OCI-LY7 (cell line): ENCODE measurements at regions not wholly inside any gene's neighbourhood (a gene's known extent, or its start where the extent isn't known, plus 50 kb on each side); places are given as distances from the start of the nearest gene placed in this dataset.
"Not testable (repeated sequence)": the region's sequence is repeated elsewhere in the genome, so short reads cannot be mapped to it uniquely, and the experiment has no call there.

Experiments
- BruUV-seq: library from RNA; stranded (reverse); fragments of 400-500 nt; replicated peaks from 2 replicates; lab custom pipeline; 2021; lab: Mats Ljungman, UMichigan
- CTCF ChIA-PET: fragments of 300-600 bp; sonication (Branson Sonifier 250); formaldehyde crosslinking; loops from one replicate; lab custom pipeline; 2022; ENCODE audit warnings: antibody characterized with exemption; ENCODE audit not compliant: unreplicated experiment; lab: Charles Lee
- POLR2A ChIA-PET: fragments of 300-600 bp; sonication (Branson Sonifier 250); formaldehyde crosslinking; loops from one replicate; lab custom pipeline; 2022; ENCODE audit warnings: antibody characterized with exemption; lab: Charles Lee
- DNase-seq: peaks from one replicate; pipeline ENCODE4 v3.0.0-alpha.2; 2015; ENCODE audit warnings: low spot score
- H2AFZ ChIP-seq: fragments of 200-600 bp; sonication (generic), shearing (Covaris generic); 2 replicates; pipeline ENCODE4 v1.6.1; 2014; ENCODE audit warnings: mild to moderate bottlenecking, antibody characterized with exemption, low read length, moderate library complexity
- H3K27ac ChIP-seq: fragments of 200-600 bp; sonication (generic); 2 replicates; pipeline ENCODE4 v1.5.1; 2014; ENCODE audit warnings: mixed run types, low read depth, mild to moderate bottlenecking, moderate library complexity, low read length, inconsistent platforms; ENCODE audit not compliant: poor library complexity, severe bottlenecking
- H3K36me3 ChIP-seq: fragments of 200-600 bp; sonication (generic); 2 replicates; pipeline ENCODE4 v1.6.1; 2014; ENCODE audit warnings: mild to moderate bottlenecking, antibody characterized with exemption, low read length, moderate library complexity, mixed read lengths; ENCODE audit not compliant: insufficient read depth
- H3K4me1 ChIP-seq: fragments of 200-600 bp; sonication (generic); 2 replicates; pipeline ENCODE4 v1.5.1; 2014; ENCODE audit warnings: mild to moderate bottlenecking, low read length; ENCODE audit not compliant: insufficient read depth, poor library complexity, severe bottlenecking
- H3K4me2 ChIP-seq: fragments of 200-600 bp; sonication (generic); 2 replicates; pipeline ENCODE4 v1.6.1; 2014; ENCODE audit warnings: mild to moderate bottlenecking, low read length
- H3K4me3 ChIP-seq: fragments of 200-600 bp; sonication (generic); 2 replicates; pipeline ENCODE4 v1.5.1; 2014; ENCODE audit warnings: mild to moderate bottlenecking, low read depth, low read length; ENCODE audit not compliant: poor library complexity, severe bottlenecking
- H3K79me2 ChIP-seq: fragments of 200-600 bp; sonication (generic); 2 replicates; pipeline ENCODE4 v1.6.1; 2016; ENCODE audit warnings: low read depth, mild to moderate bottlenecking, low read length, moderate library complexity, mixed read lengths; ENCODE audit not compliant: insufficient read depth
- H3K9me2 ChIP-seq: fragments of 200-600 bp; sonication (generic); 2 replicates; pipeline ENCODE4 v1.6.1; 2016; ENCODE audit warnings: mild to moderate bottlenecking, low read length, mixed read lengths; ENCODE audit not compliant: insufficient read depth
- H3K9me3 ChIP-seq: fragments of 200-600 bp; sonication (generic); 2 replicates; pipeline ENCODE4 v1.6.1; 2014; ENCODE audit warnings: mild to moderate bottlenecking, mixed run types, low read length, mixed read lengths
- H4K20me1 ChIP-seq: fragments of 200-600 bp; sonication (generic); 2 replicates; pipeline ENCODE4 v1.6.1; 2014; ENCODE audit warnings: mild to moderate bottlenecking, antibody characterized with exemption, low read length, moderate library complexity, mixed read lengths; ENCODE audit not compliant: insufficient read depth
- CTCF ChIP-seq: fragments of 200-600 bp; sonication (generic); conservative IDR thresholded peaks from 2 replicates; pipeline ENCODE4 v1.5.1; 2014; ENCODE audit warnings: mild to moderate bottlenecking, antibody characterized with exemption, low read length, moderate library complexity, mixed read lengths
- EZH2phosphoT487 ChIP-seq: fragments of 200-600 bp; sonication (generic); IDR thresholded peaks from 2 replicates; pipeline ENCODE4 v1.6.1; 2018; ENCODE audit warnings: low read depth, borderline replicate concordance, mild to moderate bottlenecking, mixed run types, antibody characterized with exemption, low read length, moderate library complexity, mixed read lengths
- intact Hi-C: fragments of 100-400 bp; cut with micrococcal nuclease; formaldehyde crosslinking; loops from one replicate; pipeline ENCODE4 v1.10.0; 2022; ENCODE audit not compliant: unreplicated experiment

DNA sequence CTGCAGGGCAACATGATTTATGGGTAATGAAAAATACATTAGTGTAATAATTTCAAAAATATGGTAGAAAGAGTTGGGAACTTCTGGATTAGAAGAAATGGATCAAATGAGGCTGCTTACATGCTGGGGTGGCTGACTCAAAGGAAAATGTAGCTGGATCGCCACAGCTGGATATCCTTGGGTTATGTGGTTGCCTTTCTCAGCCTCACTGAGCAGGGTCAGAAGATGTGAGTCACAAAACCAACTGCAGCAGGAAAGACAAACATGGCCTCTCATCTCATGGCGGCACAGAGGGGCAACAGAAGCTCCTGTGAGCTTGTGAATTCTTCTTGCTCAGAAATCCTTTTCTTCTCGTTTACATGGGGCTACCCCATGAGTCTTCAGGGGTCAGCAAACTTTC is 317.1 kb upstream of the SPRED2 start:
- H3K79me2 ChIP-seq = no peaks in the 10 kb centered on the region
- ChIA-PET CTCF (no interaction called here), POLR2A (interaction anchor here (0.6 kb wide), 1 partner anchor 638 kb away, joined by 3 read pairs; no protein-coding TSS in a partner anchor)
- H3K4me2 ChIP-seq = no peak overlapping the region
- H4K20me1 ChIP-seq = no peaks in the 10 kb centered on the region
- DNase-seq = no peak
- no peaks in the 10 kb centered on the region for H3K9me2 ChIP-seq
- no peak overlapping the region for H3K4me3 ChIP-seq
- BruUV-seq = no TSS peak
- no peaks in the 10 kb centered on the region for H3K9me3 ChIP-seq
- no peak overlapping the region for H3K27ac ChIP-seq
- H3K4me1 ChIP-seq = no peaks in the 10 kb centered on the region
- TF ChIP-seq EZH2phosphoT487 = no peak
- no peak for TF ChIP-seq CTCF
- no peaks in the 10 kb centered on the region for H3K36me3 ChIP-seq
- H2AFZ ChIP-seq = no peak overlapping the region
- intact Hi-C loops = no loop called here

GRCh38 chr2:65747875-65748274 is 315.5 kb upstream of the SPRED2 start:
- H4K20me1 ChIP-seq, H3K4me2 ChIP-seq, H3K79me2 ChIP-seq, H3K9me3 ChIP-seq, BruUV-seq, H3K36me3 ChIP-seq, DNase-seq, H3K4me1 ChIP-seq, H3K9me2 ChIP-seq, H2AFZ ChIP-seq, POLR2A ChIA-PET, CTCF ChIA-PET, intact Hi-C loops, H3K27ac ChIP-seq, H3K4me3 ChIP-seq: not testable (repeated sequence)

DNA sequence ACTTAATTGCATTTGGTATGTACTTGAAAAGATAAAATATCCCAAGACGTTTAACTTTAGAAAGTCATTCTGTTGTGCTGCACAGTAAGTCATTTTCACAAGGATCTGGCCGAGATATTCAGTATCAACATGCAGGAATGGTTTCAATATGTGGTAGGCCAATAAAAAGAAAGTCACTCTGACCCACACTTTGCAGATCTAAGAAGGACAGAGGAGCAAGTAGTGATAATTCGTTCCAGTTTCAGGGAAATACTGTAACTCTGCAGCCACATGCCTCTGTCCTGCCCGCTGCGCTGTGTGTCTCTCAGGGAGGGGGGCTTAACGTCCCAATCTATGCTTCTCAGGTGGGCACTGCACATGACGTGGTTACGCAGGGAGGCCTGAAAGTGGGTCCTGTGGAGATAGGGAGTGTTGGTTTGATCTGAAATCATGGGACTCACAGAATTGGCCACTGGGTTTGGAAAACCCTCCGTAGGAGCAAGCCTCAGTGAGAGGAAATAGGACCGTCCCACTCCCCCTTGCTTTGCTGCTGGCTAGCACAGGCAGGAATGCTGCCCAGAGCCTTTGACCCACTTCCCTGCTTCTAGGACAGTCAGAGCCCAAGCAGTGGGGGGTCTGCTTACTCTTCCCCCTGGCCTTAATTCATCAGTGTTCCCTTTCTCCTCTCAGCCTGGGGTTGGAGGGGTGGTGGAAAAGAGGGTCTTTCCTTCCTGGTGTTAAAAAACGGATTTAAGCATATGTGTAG is 314.7 kb upstream of the SPRED2 start:
- no peak overlapping the region for H3K4me2 ChIP-seq
- no peaks in the 10 kb centered on the region for H3K9me2 ChIP-seq
- no peak overlapping the region for H2AFZ ChIP-seq
- H3K79me2 ChIP-seq = no peaks in the 10 kb centered on the region
- ChIA-PET POLR2A (no interaction called here), CTCF (no interaction called here)
- no peak overlapping the region for H3K27ac ChIP-seq
- no peak overlapping the region for H3K4me3 ChIP-seq
- TF ChIP-seq CTCF = no peak
- TF ChIP-seq EZH2phosphoT487 = no peak
- no TSS peak for BruUV-seq
- H3K36me3 ChIP-seq = no peaks in the 10 kb centered on the region
- no peak for DNase-seq
- intact Hi-C loops = no loop called here
- H3K4me1 ChIP-seq = no peaks in the 10 kb centered on the region
- no peaks in the 10 kb centered on the region for H4K20me1 ChIP-seq
- H3K9me3 ChIP-seq = no peaks in the 10 kb centered on the region
